Parathyroid adenoma (tissue), 2 donors: ENCODE measurements at regions not wholly inside any gene's neighbourhood (a gene's known extent, or its start where the extent isn't known, plus 50 kb on each side); places are given as distances from the start of the nearest gene placed in this dataset.

Source experiments
- H2AFZ ChIP-seq: fragments of 300-600 bp; sonication (generic); one replicate; pipeline ENCODE4 v1.7.0; 2017; ENCODE audit warnings: antibody characterized with exemption, mild to moderate bottlenecking
- H3K27ac ChIP-seq: fragments of 300-600 bp; sonication (generic); one replicate; pipeline ENCODE4 v1.7.0; 2017
- H3K27me3 ChIP-seq: fragments of 300-600 bp; sonication (generic); one replicate; pipeline ENCODE4 v1.7.0; 2017; ENCODE audit warnings: low read length; ENCODE audit not compliant: control insufficient read depth, insufficient read depth
- H3K36me3 ChIP-seq: fragments of 300-600 bp; sonication (generic); one replicate; pipeline ENCODE4 v1.7.0; 2017; ENCODE audit warnings: low read length; ENCODE audit not compliant: control insufficient read depth, insufficient read depth
- H3K4me1 ChIP-seq: fragments of 300-600 bp; sonication (generic); one replicate; pipeline ENCODE4 v1.7.0; 2017; ENCODE audit warnings: control low read depth
- H3K4me2 ChIP-seq: fragments of 300-600 bp; sonication (generic); one replicate; pipeline ENCODE4 v1.7.0; 2017; ENCODE audit warnings: low read length
- H3K4me3 ChIP-seq: fragments of 300-600 bp; sonication (generic); one replicate; pipeline ENCODE4 v1.7.0; 2017; ENCODE audit warnings: low read depth, low read length
- H3K79me2 ChIP-seq: fragments of 300-600 bp; sonication (generic); one replicate; pipeline ENCODE4 v1.7.0; 2017; ENCODE audit warnings: control low read depth
- H3K9ac ChIP-seq: fragments of 300-600 bp; sonication (generic); one replicate; pipeline ENCODE4 v1.7.0; 2017; ENCODE audit warnings: mild to moderate bottlenecking
- H3K9me3 ChIP-seq: fragments of 300-600 bp; sonication (generic); one replicate; pipeline ENCODE4 v1.7.0; 2017; ENCODE audit warnings: low read length; ENCODE audit not compliant: control insufficient read depth
- TF ChIP-seq, protein P1 (sequence below): fragments of 300-600 bp; sonication (generic); IDR thresholded peaks from one replicate; pipeline ENCODE4 v1.7.0; 2017; ENCODE audit warnings: antibody characterized with exemption, mild to moderate bottlenecking
- donor health status: primary hyperparathyroidism.

DNA sequence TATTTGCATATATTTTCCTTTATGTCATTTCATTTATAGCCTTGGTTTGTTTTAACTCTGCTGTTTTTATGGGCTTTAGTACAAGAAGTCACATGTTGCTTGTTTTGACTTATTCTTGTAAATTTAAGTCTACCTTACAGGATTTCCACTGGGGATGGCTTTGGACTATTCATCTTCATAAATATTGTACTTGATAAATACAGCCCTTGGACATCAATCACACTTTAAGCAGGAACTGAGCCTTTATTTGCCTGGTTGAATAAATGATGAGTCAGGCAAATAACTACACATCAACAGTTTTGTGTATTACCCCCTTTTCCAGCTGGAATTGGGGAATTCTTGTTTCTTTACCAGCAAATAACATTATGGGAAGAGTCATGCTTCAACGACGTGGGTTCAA, 286.0 kb downstream of the CNTN3 start:
- Histone ChIP-seq H3K79me2 (no peaks in the 10 kb centered on the region), H3K36me3 (no peaks in the 10 kb centered on the region), H3K9ac (no peak overlapping the region), H3K4me2 (no peak overlapping the region), H3K4me1 (no peaks in the 10 kb centered on the region), H3K27me3 (no peaks in the 10 kb centered on the region), H3K9me3 (no peaks in the 10 kb centered on the region), H3K4me3 (no peak overlapping the region), H3K27ac (no peak overlapping the region), H2AFZ (no peak overlapping the region)
- TF ChIP-seq, protein P1, sequence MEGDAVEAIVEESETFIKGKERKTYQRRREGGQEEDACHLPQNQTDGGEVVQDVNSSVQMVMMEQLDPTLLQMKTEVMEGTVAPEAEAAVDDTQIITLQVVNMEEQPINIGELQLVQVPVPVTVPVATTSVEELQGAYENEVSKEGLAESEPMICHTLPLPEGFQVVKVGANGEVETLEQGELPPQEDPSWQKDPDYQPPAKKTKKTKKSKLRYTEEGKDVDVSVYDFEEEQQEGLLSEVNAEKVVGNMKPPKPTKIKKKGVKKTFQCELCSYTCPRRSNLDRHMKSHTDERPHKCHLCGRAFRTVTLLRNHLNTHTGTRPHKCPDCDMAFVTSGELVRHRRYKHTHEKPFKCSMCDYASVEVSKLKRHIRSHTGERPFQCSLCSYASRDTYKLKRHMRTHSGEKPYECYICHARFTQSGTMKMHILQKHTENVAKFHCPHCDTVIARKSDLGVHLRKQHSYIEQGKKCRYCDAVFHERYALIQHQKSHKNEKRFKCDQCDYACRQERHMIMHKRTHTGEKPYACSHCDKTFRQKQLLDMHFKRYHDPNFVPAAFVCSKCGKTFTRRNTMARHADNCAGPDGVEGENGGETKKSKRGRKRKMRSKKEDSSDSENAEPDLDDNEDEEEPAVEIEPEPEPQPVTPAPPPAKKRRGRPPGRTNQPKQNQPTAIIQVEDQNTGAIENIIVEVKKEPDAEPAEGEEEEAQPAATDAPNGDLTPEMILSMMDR = no peak

DNA sequence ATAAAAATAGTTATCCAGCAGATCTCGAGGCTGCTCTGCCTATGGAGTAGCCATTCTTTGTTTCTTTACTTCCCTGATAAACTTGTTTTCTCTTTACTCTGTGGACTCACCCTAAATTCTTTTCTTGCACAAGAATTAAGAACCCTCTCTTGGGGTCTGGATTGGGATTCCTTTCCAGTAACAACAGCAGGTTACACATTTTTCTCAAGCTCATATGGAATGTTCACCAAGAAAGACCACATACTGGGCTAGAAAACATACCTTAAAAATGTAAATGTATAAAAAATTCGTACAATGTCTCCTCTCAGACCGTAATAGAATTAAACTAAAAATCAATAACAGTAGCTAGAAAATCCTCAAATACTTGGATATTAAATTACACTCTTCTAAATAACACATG, 299.2 kb downstream of the CNTN3 start:
- Histone ChIP-seq H2AFZ (no peak overlapping the region), H3K9me3 (no peaks in the 10 kb centered on the region), H3K79me2 (no peaks in the 10 kb centered on the region), H3K4me1 (no peaks in the 10 kb centered on the region), H3K27ac (no peak overlapping the region), H3K9ac (no peak overlapping the region), H3K27me3 (no peaks in the 10 kb centered on the region), H3K4me3 (no peak overlapping the region), H3K36me3 (no peaks in the 10 kb centered on the region), H3K4me2 (no peak overlapping the region)
- TF ChIP-seq, protein P1 = no peak

DNA sequence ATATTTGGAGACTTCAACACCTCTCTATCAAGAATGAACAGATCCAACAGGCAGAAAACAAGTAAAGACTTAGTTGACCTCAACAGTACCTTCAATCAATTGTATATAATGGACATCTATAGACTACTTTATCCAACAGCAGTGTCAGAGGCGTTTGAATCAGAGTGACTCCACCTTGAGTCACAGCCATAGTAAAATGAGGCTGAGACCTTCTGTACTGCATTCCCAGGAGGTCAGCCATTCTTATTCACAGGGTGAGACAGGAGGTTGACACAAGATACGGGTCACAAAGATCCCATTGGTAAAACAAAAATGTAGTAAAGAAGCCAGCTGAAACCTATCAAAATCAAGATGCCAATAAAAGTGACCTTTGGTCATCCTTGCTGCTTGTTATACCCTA, 299.8 kb downstream of the CNTN3 start:
- Histone ChIP-seq H3K4me1 (no peaks in the 10 kb centered on the region), H3K9ac (no peak overlapping the region), H3K36me3 (no peaks in the 10 kb centered on the region), H2AFZ (no peak overlapping the region), H3K27me3 (no peaks in the 10 kb centered on the region), H3K4me2 (no peak overlapping the region), H3K27ac (no peak overlapping the region), H3K79me2 (no peaks in the 10 kb centered on the region), H3K4me3 (no peak overlapping the region), H3K9me3 (no peaks in the 10 kb centered on the region)
- TF ChIP-seq, protein P1 = no peak

DNA sequence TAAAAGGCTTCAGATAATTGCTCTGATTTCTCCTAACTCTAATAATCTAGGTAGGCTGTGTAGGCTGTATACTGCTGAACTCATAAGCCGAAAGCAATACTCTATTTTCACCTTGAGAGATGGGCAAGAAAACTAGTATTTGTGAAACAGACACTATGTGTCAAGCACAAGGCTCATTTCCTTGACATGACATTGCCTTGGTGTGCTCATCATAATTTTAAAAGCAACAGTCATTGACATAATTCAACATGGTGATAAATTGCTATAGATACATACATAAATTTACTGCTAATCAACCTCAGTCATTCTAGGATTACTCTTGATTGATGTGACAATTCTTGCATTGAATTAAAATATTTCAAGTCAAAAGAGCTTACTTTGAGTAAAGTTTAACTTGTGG, 304.7 kb downstream of the CNTN3 start:
- Histone ChIP-seq H3K4me2 (no peak overlapping the region), H3K4me1 (no peaks in the 10 kb centered on the region), H3K4me3 (no peak overlapping the region), H3K27me3 (no peaks in the 10 kb centered on the region), H3K27ac (no peak overlapping the region), H3K36me3 (no peaks in the 10 kb centered on the region), H3K9ac (no peak overlapping the region), H3K9me3 (no peaks in the 10 kb centered on the region), H3K79me2 (no peaks in the 10 kb centered on the region), H2AFZ (no peak overlapping the region)
- TF ChIP-seq, protein P1 = no peak

DNA sequence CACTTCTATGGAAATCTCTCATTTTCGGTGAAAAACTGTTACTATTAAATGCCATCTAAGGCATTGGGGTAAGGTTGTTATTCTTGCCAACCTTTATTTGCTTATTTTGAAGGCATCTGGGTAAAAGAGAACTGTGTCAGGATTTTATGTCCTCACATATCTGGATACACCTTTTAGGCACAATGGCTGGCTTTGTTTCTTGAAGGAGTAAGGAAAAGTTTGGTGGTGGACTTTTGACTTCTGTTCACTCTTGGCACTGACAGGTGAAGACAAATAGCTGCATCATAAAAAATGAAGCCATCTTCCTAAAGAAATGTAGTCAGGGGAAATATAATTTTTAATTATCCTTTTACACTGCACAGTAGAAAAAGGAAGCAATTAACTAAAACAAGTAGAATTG, 310.0 kb downstream of the CNTN3 start:
- H3K79me2 ChIP-seq = no peaks in the 10 kb centered on the region
- no peaks in the 10 kb centered on the region for H3K9me3 ChIP-seq
- no peak overlapping the region for H3K9ac ChIP-seq
- H3K4me1 ChIP-seq = no peaks in the 10 kb centered on the region
- H3K4me2 ChIP-seq = no peak overlapping the region
- no peak overlapping the region for H2AFZ ChIP-seq
- H3K27ac ChIP-seq = no peak overlapping the region
- H3K36me3 ChIP-seq = no peaks in the 10 kb centered on the region
- TF ChIP-seq, protein P1 = no peak
- H3K4me3 ChIP-seq = no peak overlapping the region
- no peaks in the 10 kb centered on the region for H3K27me3 ChIP-seq
